GM13976 (cell line): ENCODE measurements at regions not wholly inside any gene's neighbourhood (a gene's known extent, or its start where the extent isn't known, plus 50 kb on each side); places are given as distances from the start of the nearest gene placed in this dataset.
"Not testable (repeated sequence)": the region's sequence is repeated elsewhere in the genome, so short reads cannot be mapped to it uniquely, and the experiment has no call there.

Experiments used
- DNase-seq: peaks from one replicate; pipeline ENCODE4 v3.0.0; 2012; ENCODE audit warnings: low spot score
- CTCF ChIP-seq: IDR thresholded peaks from 2 replicates; pipeline ENCODE4 v1.5.1; 2012; ENCODE audit warnings: borderline replicate concordance, mild to moderate bottlenecking; ENCODE audit not compliant: insufficient read depth; ENCODE audit errors: extremely low read depth, missing control alignments, control extremely low read depth
- in situ Hi-C: fragments of 300-500 bp; cut with MboI; formaldehyde crosslinking; loops from one replicate; pipeline ENCODE4 v1.12.0; 2022; ENCODE audit warnings: low sequenced_read_pairs, mixed read lengths, inconsistent platforms; ENCODE audit not compliant: unreplicated experiment

DNA sequence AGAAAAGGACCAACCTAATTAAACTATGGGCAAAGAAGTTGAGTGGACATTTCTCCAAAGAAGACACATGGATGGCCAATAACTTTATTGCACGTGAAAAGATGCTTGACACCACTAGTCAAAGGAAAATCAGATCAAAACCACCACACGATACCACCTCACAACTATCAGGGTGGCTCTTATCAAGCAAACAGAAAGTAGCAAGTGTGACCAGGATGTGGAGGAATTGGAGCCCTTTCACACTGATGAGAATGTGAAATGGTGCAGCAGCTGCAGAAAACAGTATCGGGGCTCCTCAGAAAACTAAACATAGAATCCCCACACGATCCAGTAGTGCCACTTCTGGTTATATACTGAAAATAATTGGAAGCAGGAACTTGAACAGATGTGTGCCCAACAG is 72.2 kb upstream of the ALKAL2 start:
- TF ChIP-seq CTCF, result no peak
- in situ Hi-C loops, result no loop called here

DNA sequence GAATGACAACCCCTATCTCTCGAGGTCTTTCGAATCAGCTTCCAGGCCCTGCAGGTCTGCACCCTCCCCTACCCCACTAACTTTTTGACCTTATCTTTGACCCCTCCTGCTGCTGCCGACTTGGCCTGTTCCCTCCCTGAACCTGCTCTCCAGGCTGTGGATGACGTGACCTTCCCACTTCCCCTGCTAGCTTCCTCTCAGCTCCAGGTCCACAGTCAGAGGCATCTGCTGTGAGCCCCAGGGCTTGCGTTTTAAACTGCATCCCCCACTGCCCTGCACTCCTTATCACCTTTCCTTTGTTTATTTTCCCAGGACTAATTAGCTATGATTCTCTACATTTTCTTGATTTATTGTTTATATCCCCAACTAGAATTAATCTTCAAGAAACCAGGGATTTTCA is 71.2 kb upstream of the ALKAL2 start:
- in situ Hi-C loops, result no loop called here
- TF ChIP-seq CTCF, result no peak
- no peak for DNase-seq

More for the DNA sequence above, 72.2 kb upstream of the ALKAL2 start:
- no peak for DNase-seq

DNA sequence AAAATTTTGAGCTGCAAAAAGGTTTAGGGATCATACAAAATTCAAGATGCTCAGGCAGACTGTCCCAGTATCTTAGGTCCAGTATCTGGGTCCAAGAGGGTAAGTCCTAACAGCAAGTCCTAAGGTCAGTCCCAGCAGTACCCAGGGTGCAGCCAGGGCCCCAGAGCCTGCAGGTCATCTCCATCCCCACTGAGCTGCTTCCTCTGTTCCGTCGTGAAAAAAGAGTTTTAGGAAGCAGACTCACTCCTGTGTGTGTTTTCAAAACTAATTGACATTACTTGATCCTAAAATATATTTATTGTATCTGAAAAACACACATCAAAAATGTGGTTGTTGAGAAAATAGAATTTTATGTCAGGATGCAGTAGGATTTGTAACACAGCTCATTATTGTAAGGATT is 69.9 kb upstream of the ALKAL2 start:
- no peak for TF ChIP-seq CTCF
- in situ Hi-C loops, result no loop called here
- no peak for DNase-seq

GRCh38 chr2:356304-356703 is 68.4 kb upstream of the ALKAL2 start:
- in situ Hi-C loops, DNase-seq: not testable (repeated sequence)

DNA sequence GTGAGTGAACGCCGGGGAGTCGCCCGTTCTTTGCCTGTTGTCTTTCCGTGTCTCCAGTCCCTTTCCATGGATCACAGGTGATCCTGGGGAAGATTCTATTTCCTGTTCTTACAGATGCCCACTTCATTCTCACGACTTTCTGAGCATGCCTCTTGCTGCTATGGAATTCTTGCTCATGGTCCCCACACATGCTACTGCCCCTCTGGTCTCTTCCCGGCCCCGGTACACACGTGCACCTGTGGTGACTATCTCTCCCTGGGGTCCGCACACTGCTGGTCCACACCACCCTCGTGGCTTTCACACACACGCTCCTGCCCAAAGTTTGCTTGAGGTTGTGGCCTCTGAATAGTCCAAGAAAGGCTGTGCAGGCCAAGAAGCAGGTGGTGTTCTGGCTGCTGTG is 67.9 kb upstream of the ALKAL2 start:
- DNase-seq, result no peak
- TF ChIP-seq CTCF, result no peak
- in situ Hi-C loops, result no loop called here

- in situ Hi-C loops, result no loop called here
- no peak for DNase-seq
- TF ChIP-seq CTCF, result no peak
Observed at GRCh38 chr2:352696-353095, 64.8 kb upstream of the ALKAL2 start.

- in situ Hi-C loops, result no loop called here
- no peak for DNase-seq
- no peak for TF ChIP-seq CTCF
Observed at GRCh38 chr2:349390-349789, 61.5 kb upstream of the ALKAL2 start.

GRCh38 chr2:348361-348916 is 60.5 kb upstream of the ALKAL2 start:
- DNase-seq, result no peak
- no peak for TF ChIP-seq CTCF
- in situ Hi-C loops, result no loop called here
